ENCODE measurements at regions not wholly inside any gene's neighbourhood (a gene's known extent, or its start where the extent isn't known, plus 50 kb on each side); places are given as distances from the start of the nearest gene placed in this dataset.

GRCh38 chr3:177977381-177978158 lies 558.7 kb upstream of the KCNMB2 start:
- peak; percentile 97 for DNase-seq

GRCh38 chr3:177978946-177979345 lies 557.3 kb upstream of the KCNMB2 start:
- DNase-seq: no peak

GRCh38 chr3:177979703-177980102 lies 556.5 kb upstream of the KCNMB2 start:
- no peak for DNase-seq

GRCh38 chr3:177981576-177981975 lies 554.7 kb upstream of the KCNMB2 start:
- no peak for DNase-seq

GRCh38 chr3:177982034-177982433 lies 554.2 kb upstream of the KCNMB2 start:
- DNase-seq: peak; percentile 88

- DNase-seq: peak; percentile 38
These were observed 552.9 kb upstream of the KCNMB2 start for GRCh38 chr3:177983320-177983719.

- DNase-seq: no peak
These were observed 543.0 kb upstream of the KCNMB2 start for GRCh38 chr3:177992993-177993970.

- no peak for DNase-seq
These were observed 541.3 kb upstream of the KCNMB2 start for GRCh38 chr3:177994976-177995375.

- DNase-seq: no peak
These were observed 540.7 kb upstream of the KCNMB2 start for GRCh38 chr3:177995381-177996085.

- no peak for DNase-seq
These were observed 534.5 kb upstream of the KCNMB2 start for GRCh38 chr3:178001670-178002101.

GRCh38 chr3:178002113-178002512 lies 534.1 kb upstream of the KCNMB2 start:
- DNase-seq: no peak

- peak; percentile 67 for DNase-seq
These were observed 532.5 kb upstream of the KCNMB2 start for GRCh38 chr3:178003756-178004155.

- no peak for DNase-seq
These were observed 530.3 kb upstream of the KCNMB2 start for GRCh38 chr3:178005961-178006360.

GRCh38 chr3:178010306-178010705 lies 525.9 kb upstream of the KCNMB2 start:
- DNase-seq: no peak

GRCh38 chr3:178019645-178020044 lies 516.6 kb upstream of the KCNMB2 start:
- no peak for DNase-seq

GRCh38 chr3:178022599-178022998 lies 513.6 kb upstream of the KCNMB2 start:
- DNase-seq: no peak

- DNase-seq: no peak
These were observed 507.3 kb upstream of the KCNMB2 start for GRCh38 chr3:178028933-178029332.

- DNase-seq: peak; percentile 13
These were observed 499.6 kb upstream of the KCNMB2 start for GRCh38 chr3:178036451-178037144.

- DNase-seq: no peak
These were observed 494.3 kb upstream of the KCNMB2 start for GRCh38 chr3:178041931-178042330.

- no peak for DNase-seq
These were observed 493.9 kb upstream of the KCNMB2 start for GRCh38 chr3:178042376-178042775.

GRCh38 chr3:178043084-178043483 lies 493.2 kb upstream of the KCNMB2 start:
- DNase-seq: no peak

- DNase-seq: no peak
These were observed 491.9 kb upstream of the KCNMB2 start for GRCh38 chr3:178044320-178044719.

Measured in HCEC 1CT (cell line).